Mesenteric fat pad (tissue), 1 donor: ENCODE measurements at regions not wholly inside any gene's neighbourhood (a gene's known extent, or its start where the extent isn't known, plus 50 kb on each side); places are given as distances from the start of the nearest gene placed in this dataset.

Source experiments
- DNase-seq: peaks from one replicate; pipeline ENCODE4 v3.0.0-alpha.2; 2020; ENCODE audit warnings: low spot score
- donor health status: DM: yes; HTN: yes; CAD: no.

DNA sequence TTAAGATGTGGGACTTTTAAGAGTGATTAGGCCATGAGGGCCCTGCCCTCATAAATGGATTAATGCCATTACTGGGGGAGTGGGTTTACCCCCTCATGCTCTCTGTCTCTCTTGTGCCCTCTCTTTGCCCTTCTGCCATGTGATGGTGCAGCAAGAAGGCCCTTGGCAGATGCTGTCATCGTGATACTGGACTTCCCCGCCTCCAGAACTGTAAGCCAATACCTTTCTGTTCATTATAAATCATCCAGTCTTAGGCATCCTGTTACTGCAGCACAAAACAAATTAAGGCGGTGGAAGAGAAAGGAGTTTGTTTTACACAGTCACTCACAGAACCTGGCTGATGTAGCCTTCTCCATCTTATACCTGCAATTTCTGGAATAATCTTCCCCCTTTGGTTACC lies 360.3 kb upstream of the TBL1XR1 start:
- DNase-seq: no peak

- DNase-seq: no peak
These were observed 364.1 kb upstream of the TBL1XR1 start for GRCh38 chr3:177561365-177561764.

DNA sequence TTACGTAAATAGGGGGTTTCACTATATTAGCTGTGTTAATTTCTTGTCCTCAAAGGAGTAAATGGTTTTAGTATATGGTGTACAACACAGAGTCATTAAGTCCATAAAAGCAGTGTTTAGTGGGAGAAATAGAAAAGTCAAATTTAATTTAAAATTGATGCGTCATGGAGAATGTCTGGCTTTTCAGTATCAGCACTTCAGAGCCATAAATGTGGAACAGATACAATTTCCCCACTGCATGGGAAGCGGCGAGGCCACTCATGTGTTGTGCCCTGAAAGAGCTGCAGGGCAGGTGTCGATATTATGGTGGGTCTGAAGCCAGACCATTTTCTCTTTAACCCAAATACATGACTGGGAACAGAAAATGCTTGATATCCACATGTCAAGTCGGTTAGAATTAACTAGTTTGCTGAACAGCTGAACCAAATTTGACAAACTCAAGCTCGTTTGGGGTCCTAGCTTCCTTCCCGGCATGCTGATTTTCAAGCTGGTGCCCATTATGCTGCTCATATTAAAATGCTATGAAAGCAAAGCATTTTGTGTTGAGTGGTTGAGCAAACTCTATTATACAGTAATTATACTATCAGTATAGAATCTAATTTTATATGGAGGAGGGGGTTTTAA lies 364.6 kb upstream of the TBL1XR1 start:
- DNase-seq: no peak

- no peak for DNase-seq
These were observed 366.0 kb upstream of the TBL1XR1 start for GRCh38 chr3:177563243-177563780.

DNA sequence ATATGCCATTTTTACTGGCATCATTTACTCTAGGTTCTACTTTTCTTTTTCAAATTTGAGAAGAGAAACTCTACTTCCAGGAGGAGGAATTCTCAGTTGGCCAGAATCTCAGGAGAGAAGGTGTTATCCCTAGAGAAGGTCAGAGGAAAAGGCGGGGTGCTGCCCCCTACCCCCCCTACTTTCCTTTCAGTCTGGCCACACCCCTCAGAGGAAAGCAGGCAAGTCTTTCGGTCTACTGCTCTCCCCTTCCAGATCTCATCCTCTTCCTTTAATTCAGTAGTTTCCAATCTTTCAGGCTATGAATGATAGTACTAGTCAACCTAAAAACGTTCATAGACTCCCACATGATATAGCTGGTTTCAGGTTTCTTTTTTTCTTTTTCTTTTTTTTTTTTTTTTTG lies 366.5 kb upstream of the TBL1XR1 start:
- no peak for DNase-seq

GRCh38 chr3:177565981-177566380 lies 368.7 kb upstream of the TBL1XR1 start:
- no peak for DNase-seq

DNA sequence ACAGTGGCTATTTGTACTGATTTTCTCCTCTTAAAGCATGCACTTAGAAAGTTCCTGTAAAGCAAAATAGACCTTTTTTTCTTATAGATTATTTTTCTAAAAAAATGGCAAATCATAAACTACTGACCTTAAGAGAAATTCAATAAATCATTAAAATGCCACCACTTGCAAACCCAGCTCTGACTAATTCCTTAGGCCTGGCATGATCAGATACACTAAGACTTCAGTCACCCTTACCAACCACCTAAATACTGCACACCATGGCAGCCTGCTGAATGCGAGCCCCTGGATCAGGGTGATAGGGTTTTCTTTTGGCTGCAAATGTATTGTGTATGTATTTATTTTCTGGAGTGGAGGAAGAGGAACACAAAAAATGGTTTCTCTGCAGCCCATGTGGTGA lies 370.6 kb upstream of the TBL1XR1 start:
- DNase-seq: no peak

- no peak for DNase-seq
These were observed 371.9 kb upstream of the TBL1XR1 start for GRCh38 chr3:177569193-177569592.

DNA sequence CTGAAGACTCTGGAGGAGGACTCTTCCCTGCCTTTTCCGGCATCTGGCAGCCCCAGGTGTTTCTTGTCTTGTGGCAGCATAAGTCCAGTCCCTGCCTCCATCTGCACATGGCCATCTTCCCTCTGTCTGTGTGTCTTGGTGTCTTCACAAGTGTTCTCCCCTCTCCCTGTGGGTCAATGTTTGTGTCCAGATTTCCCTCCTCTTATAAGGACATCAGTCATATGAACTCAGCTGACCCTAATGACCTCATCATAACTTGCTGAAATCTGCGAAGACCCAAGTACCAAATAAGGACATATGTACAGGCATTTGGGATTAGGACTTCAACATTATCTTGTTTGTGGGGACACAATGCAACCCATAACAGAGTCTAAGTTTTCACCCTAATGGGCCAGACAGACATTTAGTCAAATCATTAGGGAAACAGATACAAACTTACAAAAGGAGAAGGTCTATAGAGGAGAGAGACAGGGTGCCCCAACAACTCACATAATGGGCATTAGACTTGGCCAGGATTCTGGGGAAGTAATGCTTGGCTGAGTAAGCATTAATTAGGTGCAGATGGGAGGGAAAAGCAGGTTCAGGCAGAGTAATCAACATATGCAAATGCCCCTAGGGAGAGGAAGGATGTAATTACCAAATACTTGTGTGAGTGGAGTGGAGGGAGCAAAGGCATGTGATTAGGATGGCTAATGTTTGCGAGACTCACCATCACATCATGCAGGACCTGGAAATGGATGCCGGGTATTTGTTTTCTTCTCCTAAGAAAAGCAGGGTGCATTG lies 372.8 kb upstream of the TBL1XR1 start:
- DNase-seq: no peak

DNA sequence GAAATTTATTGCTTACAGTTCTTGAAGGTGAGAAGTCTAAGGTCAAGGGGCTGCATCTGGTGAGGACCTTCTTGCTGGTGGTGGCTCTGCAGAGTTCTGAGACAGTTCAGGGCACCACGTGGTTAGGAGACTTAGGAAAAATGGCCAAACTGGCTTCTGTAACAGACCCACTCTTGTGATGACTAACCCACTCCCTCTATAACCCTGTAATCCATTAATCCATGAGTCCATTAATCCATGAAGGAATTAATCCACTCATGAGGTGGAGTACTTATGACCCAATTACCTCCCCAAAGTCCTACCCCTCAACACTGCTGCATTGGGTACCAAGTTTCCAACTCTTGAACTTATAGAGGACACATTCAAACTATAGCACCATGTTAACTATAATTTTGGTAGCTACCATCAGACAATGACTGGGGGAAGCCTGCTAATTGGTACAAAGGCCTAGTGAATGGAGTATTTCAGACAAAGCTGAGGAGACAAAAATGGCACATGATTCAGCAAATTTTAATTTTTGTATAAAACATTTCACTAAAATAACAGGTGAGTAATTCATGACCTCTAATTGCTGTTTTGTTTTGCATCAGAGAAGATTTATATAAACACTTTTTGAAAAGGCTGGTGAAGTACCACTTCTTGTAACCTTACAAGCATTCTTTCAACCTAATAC lies 374.1 kb upstream of the TBL1XR1 start:
- no peak for DNase-seq

GRCh38 chr3:177571944-177572315 lies 374.6 kb upstream of the TBL1XR1 start:
- DNase-seq: no peak

DNA sequence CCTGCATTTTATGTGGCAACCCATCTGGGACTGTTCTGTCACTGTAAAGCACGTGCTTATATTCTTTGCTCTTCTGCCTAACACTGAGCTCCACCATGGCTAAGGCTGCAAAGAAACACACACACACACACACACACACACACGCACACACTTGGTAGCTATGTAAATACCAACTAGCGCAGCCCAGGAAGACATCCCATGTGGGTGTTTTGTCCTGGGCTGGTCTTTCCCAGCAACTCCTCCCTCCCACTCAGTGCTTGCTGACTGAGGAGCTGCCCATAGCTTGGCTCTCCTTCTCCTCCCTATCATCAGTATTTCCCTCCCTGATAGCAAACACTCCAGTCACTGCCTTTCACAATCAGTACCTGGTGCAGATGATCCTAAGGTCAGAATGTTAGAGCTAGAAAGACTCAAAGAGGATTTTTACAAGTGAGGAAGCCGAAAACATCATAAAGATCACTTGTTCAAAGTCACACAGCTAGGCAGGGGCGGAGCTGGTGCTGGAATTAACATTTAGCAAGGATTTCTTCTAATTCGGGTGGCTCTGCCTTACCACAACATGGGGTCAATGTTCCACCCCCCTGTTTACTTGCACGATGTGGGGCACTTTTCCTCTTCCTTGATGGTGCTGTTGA lies 377.1 kb upstream of the TBL1XR1 start:
- DNase-seq: no peak

GRCh38 chr3:177576746-177577145 lies 379.5 kb upstream of the TBL1XR1 start:
- DNase-seq: no peak

DNA sequence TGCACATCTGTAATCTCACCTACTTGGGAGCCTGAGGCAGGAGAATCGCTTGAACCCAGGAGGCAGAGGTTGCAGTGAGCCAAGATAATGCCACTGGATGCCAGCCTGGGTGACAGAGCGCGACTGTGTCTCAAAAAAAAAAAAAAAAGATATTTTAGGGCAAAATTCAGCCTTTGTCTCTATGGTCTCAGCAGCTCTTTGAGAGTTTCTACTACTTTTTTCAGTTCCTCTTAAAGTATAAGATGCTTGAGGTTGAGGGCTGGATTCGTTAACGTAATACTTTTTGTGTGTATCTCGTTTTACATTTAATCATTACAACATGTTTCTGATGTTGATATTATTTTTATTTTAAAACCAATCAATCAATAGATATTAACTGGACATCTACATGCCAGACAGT lies 381.2 kb upstream of the TBL1XR1 start:
- no peak for DNase-seq

DNA sequence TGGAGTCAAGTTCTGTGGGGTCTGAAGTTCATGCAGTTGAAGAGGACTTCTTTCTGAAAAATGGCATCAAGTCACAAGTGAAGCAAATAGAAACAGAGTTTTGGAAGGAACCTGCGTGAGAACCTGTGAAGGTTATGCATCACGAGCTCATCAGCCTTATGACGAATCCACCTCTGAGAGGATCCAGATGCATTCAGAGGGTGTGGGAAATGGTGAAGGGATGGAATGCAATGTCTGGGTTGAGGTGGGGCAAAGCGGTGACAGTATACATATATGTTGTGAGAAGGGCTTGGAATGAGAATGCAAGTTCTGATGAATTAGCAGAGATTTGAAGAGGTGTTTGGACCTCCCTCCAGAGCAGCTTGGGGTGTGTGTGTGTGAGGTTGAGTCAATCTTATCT lies 382.1 kb upstream of the TBL1XR1 start:
- no peak for DNase-seq

DNA sequence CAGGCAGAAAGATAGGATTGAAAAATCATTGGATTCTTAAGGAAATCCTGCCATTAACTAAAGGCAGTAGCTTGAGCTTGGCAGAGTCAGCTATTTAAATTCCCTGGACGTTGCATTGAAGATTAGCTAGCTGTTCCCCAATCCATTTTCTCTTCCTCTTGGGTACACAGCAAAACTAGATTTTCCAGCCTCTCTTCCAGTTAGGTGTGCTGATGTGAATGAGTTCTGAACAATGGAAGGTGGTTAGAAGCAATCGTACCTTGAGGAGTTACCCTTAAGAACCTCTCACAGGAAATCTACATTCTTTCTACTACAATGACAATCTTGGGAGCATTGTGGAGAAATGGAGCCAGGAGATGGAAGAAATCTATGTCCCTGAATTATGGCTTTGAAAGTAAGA lies 383.2 kb upstream of the TBL1XR1 start:
- no peak for DNase-seq

GRCh38 chr3:177585271-177585670 lies 388.0 kb upstream of the TBL1XR1 start:
- no peak for DNase-seq

- DNase-seq: no peak
These were observed 391.9 kb upstream of the TBL1XR1 start for GRCh38 chr3:177589041-177589650.

DNA sequence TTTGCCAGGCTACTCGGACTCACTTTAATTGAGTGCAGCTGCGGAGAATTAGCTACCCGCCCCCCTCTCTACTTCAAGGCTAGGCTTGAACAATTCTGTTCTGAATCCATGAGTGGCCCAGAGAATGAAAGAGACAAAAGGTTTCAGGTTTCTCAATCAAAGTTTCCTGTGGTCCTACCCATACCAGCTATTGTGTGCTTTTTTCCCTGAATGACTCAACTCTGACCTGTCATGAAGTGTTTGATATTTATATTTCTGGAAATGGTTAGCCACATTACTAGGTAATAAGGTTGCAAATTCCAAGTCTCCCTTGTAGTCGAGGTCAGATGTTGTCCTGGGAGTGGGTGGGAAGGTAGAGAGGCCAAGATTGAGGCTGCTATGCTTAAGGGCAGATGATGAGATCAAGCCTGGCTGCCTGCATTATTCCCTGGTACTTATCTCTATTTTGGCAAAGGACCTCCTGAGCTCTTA lies 392.7 kb upstream of the TBL1XR1 start:
- DNase-seq: no peak

DNA sequence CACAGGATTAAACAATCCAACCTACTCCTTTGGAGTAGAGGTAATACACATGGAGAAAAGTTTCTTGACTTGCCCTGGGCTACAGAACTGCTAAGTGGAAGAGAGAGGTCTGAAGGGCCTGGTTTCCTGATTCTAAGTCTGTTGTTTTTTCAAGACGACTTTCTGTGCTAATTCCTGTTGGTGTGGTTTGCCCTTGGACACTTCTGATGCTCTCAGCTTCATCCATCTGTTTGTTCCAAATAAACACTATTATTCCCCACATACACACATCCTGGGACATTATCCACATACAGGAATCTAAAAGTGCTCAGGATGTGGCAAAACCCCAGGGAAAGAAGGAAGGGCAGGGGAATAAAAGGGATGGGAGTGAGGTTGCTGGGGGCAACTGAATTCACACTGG lies 393.5 kb upstream of the TBL1XR1 start:
- DNase-seq: no peak

DNA sequence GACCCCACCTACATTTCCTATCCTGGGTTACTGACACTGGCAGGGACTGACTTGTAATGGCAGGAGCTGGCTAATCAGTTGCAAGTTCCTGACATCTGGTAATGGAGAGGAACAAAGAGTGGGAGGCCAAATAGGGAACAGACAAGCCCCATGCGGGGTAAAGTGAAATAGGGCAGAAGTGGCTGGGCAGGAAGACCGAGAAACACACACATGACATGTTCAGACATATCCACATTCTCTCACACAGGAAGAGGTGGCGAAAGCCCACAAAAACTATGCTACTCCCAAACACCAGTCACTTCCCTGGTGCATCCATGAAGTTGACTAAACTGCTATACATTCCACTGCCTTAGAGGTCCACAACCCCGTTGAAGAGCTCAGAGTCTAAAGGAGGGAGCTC lies 394.1 kb upstream of the TBL1XR1 start:
- no peak for DNase-seq
